Lower lobe of right lung (tissue), 2 donors: ENCODE measurements at regions not wholly inside any gene's neighbourhood (a gene's known extent, or its start where the extent isn't known, plus 50 kb on each side); places are given as distances from the start of the nearest gene placed in this dataset.

Experiments used
- ATAC-seq, 2 donors: fragments of 200-7000 bp; cut with Tn5 transposase; one replicate each; pipeline ENCODE4 v1.9.1; 2020 to 2022; ENCODE audit warnings: mild to moderate bottlenecking in 2 of 2, moderate library complexity in 2 of 2
- DNase-seq: peaks from one replicate; pipeline ENCODE4 v3.0.0-alpha.2; 2020
- H3K27ac ChIP-seq: fragments of 200-600 bp; one replicate; pipeline ENCODE4 v1.8.0; 2022
- H3K27me3 ChIP-seq: fragments of 200-600 bp; one replicate; pipeline ENCODE4 v1.8.0; 2022; ENCODE audit warnings: low read depth
- H3K36me3 ChIP-seq: fragments of 200-600 bp; one replicate; pipeline ENCODE4 v1.8.0; 2022; ENCODE audit warnings: mild to moderate bottlenecking
- H3K4me1 ChIP-seq: fragments of 200-600 bp; one replicate; pipeline ENCODE4 v1.8.0; 2022
- H3K4me3 ChIP-seq: fragments of 200-600 bp; one replicate; pipeline ENCODE4 v1.8.0; 2022; ENCODE audit warnings: mild to moderate bottlenecking
- H3K9me3 ChIP-seq: fragments of 200-600 bp; one replicate; pipeline ENCODE4 v1.8.0; 2022
- intact Hi-C: fragments of 100-400 bp; cut with DNase I; formaldehyde crosslinking; loops from one replicate; pipeline ENCODE4 v1.11.0; 2022
- TF ChIP-seq, protein P1 (sequence below): fragments of 200-600 bp; IDR thresholded peaks from one replicate; pipeline ENCODE4 v1.8.0; 2022; ENCODE audit warnings: antibody characterized with exemption, mild to moderate bottlenecking
- donor health status: DM: no; HTN: yes; CAD: no; lungs with severe emphysema.

DNA sequence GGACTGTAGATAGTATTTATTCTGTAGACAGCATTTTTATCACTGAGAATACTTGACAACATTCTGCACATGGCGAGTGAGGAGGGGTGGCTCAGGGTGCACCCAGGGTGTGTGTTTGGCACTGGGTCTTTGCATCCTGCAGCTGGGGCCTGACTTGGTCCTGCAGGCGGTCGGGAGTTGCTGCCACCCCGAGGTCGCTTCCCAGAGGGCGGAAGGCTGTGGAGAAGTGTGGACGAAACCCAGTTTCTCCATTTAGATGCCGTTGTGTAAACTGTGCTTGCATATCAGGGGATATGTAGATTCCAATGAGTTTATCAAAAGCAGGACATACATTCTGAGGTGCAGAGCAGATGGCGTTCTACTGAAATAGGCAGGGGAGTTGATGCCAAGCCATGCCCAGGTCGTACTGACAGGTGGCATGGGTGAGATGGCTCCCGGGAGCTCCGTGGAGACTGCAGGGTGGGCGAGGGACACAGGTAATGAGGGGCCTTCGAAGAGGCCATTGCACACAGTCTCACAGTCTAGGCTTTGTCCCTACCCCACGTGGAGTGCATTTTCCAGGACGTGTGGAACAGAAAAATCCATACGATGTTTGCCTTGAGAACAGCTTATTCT is 74.5 kb downstream of the RTP5 start:
- Histone ChIP-seq H3K4me1 (no peaks in the 10 kb centered on the region), H3K4me3 (no peak overlapping the region), H3K36me3 (no peaks in the 10 kb centered on the region), H3K27ac (no peak overlapping the region), H3K9me3 (no peaks in the 10 kb centered on the region), H3K27me3 (no peaks in the 10 kb centered on the region)
- ATAC-seq (no peak), DNase-seq (no peak)
- TF ChIP-seq, protein P1, sequence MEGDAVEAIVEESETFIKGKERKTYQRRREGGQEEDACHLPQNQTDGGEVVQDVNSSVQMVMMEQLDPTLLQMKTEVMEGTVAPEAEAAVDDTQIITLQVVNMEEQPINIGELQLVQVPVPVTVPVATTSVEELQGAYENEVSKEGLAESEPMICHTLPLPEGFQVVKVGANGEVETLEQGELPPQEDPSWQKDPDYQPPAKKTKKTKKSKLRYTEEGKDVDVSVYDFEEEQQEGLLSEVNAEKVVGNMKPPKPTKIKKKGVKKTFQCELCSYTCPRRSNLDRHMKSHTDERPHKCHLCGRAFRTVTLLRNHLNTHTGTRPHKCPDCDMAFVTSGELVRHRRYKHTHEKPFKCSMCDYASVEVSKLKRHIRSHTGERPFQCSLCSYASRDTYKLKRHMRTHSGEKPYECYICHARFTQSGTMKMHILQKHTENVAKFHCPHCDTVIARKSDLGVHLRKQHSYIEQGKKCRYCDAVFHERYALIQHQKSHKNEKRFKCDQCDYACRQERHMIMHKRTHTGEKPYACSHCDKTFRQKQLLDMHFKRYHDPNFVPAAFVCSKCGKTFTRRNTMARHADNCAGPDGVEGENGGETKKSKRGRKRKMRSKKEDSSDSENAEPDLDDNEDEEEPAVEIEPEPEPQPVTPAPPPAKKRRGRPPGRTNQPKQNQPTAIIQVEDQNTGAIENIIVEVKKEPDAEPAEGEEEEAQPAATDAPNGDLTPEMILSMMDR = no peak
- intact Hi-C loops = no loop called here

DNA sequence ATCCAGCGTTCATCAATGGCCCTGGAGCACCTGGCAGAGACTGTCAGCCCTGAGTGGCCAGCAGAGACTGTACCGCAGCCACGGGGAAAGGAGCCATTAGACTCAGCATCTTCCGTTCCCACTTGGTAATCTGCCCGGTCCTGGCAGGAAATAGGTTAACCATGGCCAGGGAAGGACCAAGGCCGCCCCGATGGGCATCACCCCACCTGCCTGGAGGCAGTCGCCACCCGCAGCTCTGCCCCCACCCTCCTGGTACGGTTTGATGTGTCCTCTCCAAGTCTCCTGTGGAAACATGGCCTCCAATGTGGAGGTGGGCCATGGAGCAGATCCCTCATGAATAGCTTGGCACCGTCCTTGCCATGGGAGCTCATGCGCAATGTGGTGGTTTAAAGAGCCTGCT is 75.3 kb downstream of the RTP5 start:
- ATAC-seq (no peak), DNase-seq (no peak)
- Histone ChIP-seq H3K9me3 (no peaks in the 10 kb centered on the region), H3K27ac (no peak overlapping the region), H3K4me1 (no peaks in the 10 kb centered on the region), H3K27me3 (no peaks in the 10 kb centered on the region), H3K4me3 (no peak overlapping the region), H3K36me3 (no peaks in the 10 kb centered on the region)
- TF ChIP-seq, protein P1 = no peak
- intact Hi-C loops = no loop called here

DNA sequence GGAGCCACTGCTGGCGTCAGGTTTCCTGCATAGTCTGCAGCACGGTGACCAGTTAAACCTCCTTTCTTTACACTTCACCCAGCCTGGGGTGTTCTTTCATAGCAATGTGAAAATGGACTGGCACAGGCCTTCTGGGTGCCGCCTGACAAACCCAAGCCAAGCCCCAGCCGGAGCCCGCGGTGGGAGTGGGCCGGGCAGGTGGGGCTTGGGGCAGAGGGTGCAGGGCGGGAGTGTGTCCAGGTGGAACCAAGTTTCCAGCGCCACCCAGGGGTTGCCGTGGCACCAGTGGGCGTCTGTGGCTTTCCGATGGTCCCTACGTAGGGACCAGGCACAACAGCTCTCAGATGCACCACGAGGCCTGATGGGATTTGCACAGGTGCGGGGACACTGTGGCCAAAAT is 75.8 kb downstream of the RTP5 start:
- ATAC-seq = no peak
- intact Hi-C loops = no loop called here
- Histone ChIP-seq H3K36me3 (no peaks in the 10 kb centered on the region), H3K27me3 (no peaks in the 10 kb centered on the region), H3K4me1 (no peaks in the 10 kb centered on the region), H3K27ac (no peak overlapping the region), H3K9me3 (no peaks in the 10 kb centered on the region), H3K4me3 (no peak overlapping the region)
- TF ChIP-seq, protein P1 = no peak
- DNase-seq = no peak

DNA sequence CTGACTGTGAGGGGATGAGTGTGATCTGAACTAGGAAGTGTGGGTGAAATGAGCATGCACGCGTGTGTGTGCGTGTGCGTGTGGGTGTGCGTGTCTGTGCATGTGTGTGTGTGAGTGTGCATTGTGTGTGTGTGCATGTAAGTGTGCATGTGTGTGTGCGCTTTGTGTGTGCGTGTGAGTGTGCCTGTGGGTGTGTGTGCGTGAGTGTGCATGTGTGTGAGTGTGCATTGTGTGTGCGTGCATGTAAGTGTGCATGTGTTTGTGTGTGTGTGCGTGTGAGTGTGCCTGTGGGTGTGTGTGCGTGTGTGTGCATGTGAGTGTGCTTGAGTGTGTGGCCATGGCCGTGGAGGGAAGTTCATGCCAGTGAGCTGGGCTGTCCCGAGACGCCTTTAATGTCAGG is 76.3 kb downstream of the RTP5 start:
- H3K4me3 ChIP-seq = no peak overlapping the region
- intact Hi-C loops = no loop called here
- no peaks in the 10 kb centered on the region for H3K9me3 ChIP-seq
- peaks cover 3% of the 10 kb centered on the region for H3K4me1 ChIP-seq
- H3K27ac ChIP-seq = no peak overlapping the region
- DNase-seq = no peak
- ATAC-seq = no peak
- no peaks in the 10 kb centered on the region for H3K27me3 ChIP-seq
- TF ChIP-seq, protein P1 = no peak
- no peaks in the 10 kb centered on the region for H3K36me3 ChIP-seq

DNA sequence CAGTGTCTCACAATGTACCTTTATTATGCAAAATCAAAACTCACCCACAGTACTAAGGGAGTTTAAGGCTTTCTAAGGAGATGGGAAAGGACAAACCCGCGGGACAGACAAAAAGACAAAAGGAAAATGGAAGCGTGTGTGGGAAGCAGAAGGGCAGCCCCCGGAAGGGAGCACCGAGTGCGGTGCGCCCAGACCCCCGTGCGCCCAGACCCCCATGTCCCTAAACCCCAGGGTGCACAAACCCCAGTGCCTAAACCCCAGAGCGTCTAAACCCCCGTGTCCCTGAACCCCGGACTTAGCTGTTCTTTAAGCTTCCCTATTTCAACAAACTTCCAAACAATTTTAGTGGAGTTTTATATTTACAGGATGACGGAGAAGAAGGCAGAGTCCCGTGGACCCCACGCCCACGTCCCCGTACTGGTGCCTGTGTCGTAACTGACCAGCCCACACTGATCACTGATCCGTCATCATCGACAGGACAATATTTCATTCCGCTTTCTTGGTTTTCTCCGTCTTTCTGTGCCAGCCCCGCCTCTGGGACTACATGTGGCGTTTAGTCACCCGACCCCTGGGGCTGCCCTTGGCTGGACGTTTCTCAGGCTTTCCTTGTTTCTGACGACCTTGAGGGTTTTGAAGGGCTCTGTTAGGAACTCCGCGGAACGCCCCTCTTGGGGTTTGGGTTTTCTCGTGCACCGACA is 76.9 kb downstream of the RTP5 start:
- Histone ChIP-seq H3K27ac (no peak overlapping the region), H3K9me3 (no peaks in the 10 kb centered on the region), H3K4me1 (peaks cover 8% of the 10 kb centered on the region), H3K27me3 (no peaks in the 10 kb centered on the region), H3K4me3 (no peak overlapping the region), H3K36me3 (no peaks in the 10 kb centered on the region)
- DNase-seq = no peak
- intact Hi-C loops = no loop called here
- TF ChIP-seq, protein P1 = no peak
- no peak for ATAC-seq
